ENCODE measurements at regions not wholly inside any gene's neighbourhood (a gene's known extent, or its start where the extent isn't known, plus 50 kb on each side); places are given as distances from the start of the nearest gene placed in this dataset.
"Not testable (repeated sequence)": the region's sequence is repeated elsewhere in the genome, so short reads cannot be mapped to it uniquely, and the experiment has no call there.

GRCh38 chr12:116327992-116328391, 50.5 kb upstream of the MED13L start:
- DNase-seq: not testable (repeated sequence)

GRCh38 chr12:116331876-116332275, 54.4 kb upstream of the MED13L start:
- no peak for DNase-seq

GRCh38 chr12:116332705-116333380, 55.4 kb upstream of the MED13L start:
- no peak for DNase-seq

- DNase-seq: no peak
Observed at GRCh38 chr12:116333402-116333801, 55.9 kb upstream of the MED13L start.

GRCh38 chr12:116336542-116337065, 59.1 kb upstream of the MED13L start:
- no peak for DNase-seq

GRCh38 chr12:116337312-116337711, 59.8 kb upstream of the MED13L start:
- no peak for DNase-seq

GRCh38 chr12:116338064-116338846, 60.8 kb upstream of the MED13L start:
- DNase-seq: no peak

- no peak for DNase-seq
Observed at GRCh38 chr12:116339062-116339461, 61.6 kb upstream of the MED13L start.

- no peak for DNase-seq
Observed at GRCh38 chr12:116339800-116340371, 62.4 kb upstream of the MED13L start.

- no peak for DNase-seq
Observed at GRCh38 chr12:116343331-116343884, 65.9 kb upstream of the MED13L start.

GRCh38 chr12:116346222-116346621, 68.7 kb upstream of the MED13L start:
- DNase-seq: no peak

GRCh38 chr12:116346741-116347140, 69.2 kb upstream of the MED13L start:
- DNase-seq: no peak

- DNase-seq: no peak
Observed at GRCh38 chr12:116347265-116347664, 69.8 kb upstream of the MED13L start.

- no peak for DNase-seq
Observed at GRCh38 chr12:116352315-116352835, 74.9 kb upstream of the MED13L start.

- DNase-seq: no peak
Observed at GRCh38 chr12:116353958-116354357, 76.5 kb upstream of the MED13L start.

- DNase-seq: no peak
Observed at GRCh38 chr12:116354534-116354933, 77.0 kb upstream of the MED13L start.

GRCh38 chr12:116354950-116355783, 77.7 kb upstream of the MED13L start:
- DNase-seq: no peak

- no peak for DNase-seq
Observed at GRCh38 chr12:116358536-116358892, 81.0 kb upstream of the MED13L start.

GRCh38 chr12:116358893-116359761, 81.6 kb upstream of the MED13L start:
- peak; percentile 42 to 46 for DNase-seq

- DNase-seq: no peak
Observed at GRCh38 chr12:116360579-116361413, 83.3 kb upstream of the MED13L start.
